Panc1 (cell line): ENCODE measurements at regions not wholly inside any gene's neighbourhood (a gene's known extent, or its start where the extent isn't known, plus 50 kb on each side); places are given as distances from the start of the nearest gene placed in this dataset.

Source experiments
- POLR2AphosphoS5 ChIP-seq: IDR thresholded peaks from 2 replicates; pipeline ENCODE4 v1.6.1; 2012; ENCODE audit warnings: mild to moderate bottlenecking, low read depth, low read length, moderate library complexity
- SIN3A ChIP-seq: IDR thresholded peaks from 2 replicates; pipeline ENCODE4 v1.6.1; 2012; ENCODE audit warnings: low read depth, mild to moderate bottlenecking, low read length, moderate library complexity, borderline replicate concordance; ENCODE audit not compliant: insufficient read depth
- TCF7L2 ChIP-seq: IDR thresholded peaks from 2 replicates; pipeline ENCODE4 v1.6.1; 2011; ENCODE audit warnings: mild to moderate bottlenecking, low read depth, low read length, inconsistent platforms
- TF ChIP-seq, protein P1 (sequence below): fragments of 450-650 bp; IDR thresholded peaks from 2 replicates; pipeline ENCODE4 v1.5.1; 2017; ENCODE audit warnings: mild to moderate bottlenecking
- TF ChIP-seq, protein P2 (sequence below), 2 experiments: IDR thresholded peaks; 2 replicates each; pipeline ENCODE4 v1.6.1; 2011 to 2012; ENCODE audit warnings: low read depth in 2 of 2, control low read depth in 1 of 2, low read length in 1 of 2, mild to moderate bottlenecking in 1 of 2, moderate library complexity in 1 of 2; ENCODE audit not compliant: insufficient read depth in 1 of 2

DNA sequence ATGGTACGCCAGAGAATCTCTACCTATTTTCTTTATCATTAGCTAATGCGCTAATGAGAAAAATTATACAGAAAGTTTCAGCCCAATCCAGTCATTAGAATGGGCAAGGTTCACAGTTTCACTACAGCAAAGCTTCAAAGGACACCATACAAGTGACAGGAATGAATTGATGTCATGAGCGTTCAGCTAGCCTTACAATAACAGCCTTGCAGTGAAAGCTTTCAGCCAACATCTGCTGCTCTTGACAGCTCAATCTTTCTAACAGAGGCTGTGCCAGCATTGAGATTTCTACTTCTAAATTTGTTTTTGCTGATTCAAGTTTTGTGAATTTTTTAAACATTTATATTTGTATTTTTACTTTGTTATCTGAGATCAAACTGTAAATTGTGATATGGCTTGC is 302.4 kb upstream of the FAM174A start:
- TF ChIP-seq, protein P1, sequence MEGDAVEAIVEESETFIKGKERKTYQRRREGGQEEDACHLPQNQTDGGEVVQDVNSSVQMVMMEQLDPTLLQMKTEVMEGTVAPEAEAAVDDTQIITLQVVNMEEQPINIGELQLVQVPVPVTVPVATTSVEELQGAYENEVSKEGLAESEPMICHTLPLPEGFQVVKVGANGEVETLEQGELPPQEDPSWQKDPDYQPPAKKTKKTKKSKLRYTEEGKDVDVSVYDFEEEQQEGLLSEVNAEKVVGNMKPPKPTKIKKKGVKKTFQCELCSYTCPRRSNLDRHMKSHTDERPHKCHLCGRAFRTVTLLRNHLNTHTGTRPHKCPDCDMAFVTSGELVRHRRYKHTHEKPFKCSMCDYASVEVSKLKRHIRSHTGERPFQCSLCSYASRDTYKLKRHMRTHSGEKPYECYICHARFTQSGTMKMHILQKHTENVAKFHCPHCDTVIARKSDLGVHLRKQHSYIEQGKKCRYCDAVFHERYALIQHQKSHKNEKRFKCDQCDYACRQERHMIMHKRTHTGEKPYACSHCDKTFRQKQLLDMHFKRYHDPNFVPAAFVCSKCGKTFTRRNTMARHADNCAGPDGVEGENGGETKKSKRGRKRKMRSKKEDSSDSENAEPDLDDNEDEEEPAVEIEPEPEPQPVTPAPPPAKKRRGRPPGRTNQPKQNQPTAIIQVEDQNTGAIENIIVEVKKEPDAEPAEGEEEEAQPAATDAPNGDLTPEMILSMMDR: no peak
- TF ChIP-seq POLR2AphosphoS5: no peak
- no peak for TF ChIP-seq SIN3A
- TF ChIP-seq, protein P2, sequence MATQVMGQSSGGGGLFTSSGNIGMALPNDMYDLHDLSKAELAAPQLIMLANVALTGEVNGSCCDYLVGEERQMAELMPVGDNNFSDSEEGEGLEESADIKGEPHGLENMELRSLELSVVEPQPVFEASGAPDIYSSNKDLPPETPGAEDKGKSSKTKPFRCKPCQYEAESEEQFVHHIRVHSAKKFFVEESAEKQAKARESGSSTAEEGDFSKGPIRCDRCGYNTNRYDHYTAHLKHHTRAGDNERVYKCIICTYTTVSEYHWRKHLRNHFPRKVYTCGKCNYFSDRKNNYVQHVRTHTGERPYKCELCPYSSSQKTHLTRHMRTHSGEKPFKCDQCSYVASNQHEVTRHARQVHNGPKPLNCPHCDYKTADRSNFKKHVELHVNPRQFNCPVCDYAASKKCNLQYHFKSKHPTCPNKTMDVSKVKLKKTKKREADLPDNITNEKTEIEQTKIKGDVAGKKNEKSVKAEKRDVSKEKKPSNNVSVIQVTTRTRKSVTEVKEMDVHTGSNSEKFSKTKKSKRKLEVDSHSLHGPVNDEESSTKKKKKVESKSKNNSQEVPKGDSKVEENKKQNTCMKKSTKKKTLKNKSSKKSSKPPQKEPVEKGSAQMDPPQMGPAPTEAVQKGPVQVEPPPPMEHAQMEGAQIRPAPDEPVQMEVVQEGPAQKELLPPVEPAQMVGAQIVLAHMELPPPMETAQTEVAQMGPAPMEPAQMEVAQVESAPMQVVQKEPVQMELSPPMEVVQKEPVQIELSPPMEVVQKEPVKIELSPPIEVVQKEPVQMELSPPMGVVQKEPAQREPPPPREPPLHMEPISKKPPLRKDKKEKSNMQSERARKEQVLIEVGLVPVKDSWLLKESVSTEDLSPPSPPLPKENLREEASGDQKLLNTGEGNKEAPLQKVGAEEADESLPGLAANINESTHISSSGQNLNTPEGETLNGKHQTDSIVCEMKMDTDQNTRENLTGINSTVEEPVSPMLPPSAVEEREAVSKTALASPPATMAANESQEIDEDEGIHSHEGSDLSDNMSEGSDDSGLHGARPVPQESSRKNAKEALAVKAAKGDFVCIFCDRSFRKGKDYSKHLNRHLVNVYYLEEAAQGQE (IDR thresholded peaks at IDR 0.05; ENCODE audit: insufficient read depth in 1 of 2, low read depth in 2 of 2, low read length in 1 of 2): no peak
- no peak for TF ChIP-seq TCF7L2
